Ammon's horn (tissue), 1 donor: ENCODE measurements at regions not wholly inside any gene's neighbourhood (a gene's known extent, or its start where the extent isn't known, plus 50 kb on each side); places are given as distances from the start of the nearest gene placed in this dataset.
"Not testable (repeated sequence)": the region's sequence is repeated elsewhere in the genome, so short reads cannot be mapped to it uniquely, and the experiment has no call there.

Experiments used
- DNase-seq: peaks from one replicate; pipeline ENCODE4 v3.0.0-alpha.2; 2016; ENCODE audit warnings: low spot score

DNA sequence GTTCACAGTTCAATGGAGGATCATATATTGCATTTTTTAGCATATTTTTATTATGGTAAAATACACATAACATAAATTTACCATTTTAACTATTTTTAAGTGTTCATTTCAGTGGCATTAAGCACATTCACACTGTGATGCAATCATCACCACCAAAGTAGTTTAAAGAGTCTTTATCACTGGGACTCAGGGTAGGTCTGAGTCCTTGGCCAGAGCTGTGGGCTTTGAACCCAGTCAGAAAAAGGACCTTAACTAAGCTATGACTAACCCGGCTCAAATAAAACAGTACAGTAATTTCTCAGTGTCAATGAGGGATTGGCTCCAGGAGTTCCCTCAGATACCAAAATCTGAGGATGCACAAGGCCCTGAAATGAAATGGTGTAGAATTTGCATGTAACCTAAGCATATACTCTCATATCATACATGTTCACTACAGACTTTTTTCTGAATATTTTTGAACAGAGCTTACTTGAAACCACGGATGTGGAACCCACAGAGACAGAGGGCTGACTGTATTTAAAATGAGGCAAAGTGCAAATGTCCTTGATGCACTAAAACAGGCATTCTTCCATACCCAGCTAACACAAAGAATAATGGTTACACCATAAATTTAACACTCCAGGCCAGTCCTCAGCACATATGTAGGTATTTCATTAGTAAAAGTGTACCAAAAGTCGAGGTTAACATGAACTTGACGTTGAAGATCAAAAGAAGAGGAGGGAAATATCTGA is 246.2 kb downstream of the LNPK start:
- DNase-seq: no peak

DNA sequence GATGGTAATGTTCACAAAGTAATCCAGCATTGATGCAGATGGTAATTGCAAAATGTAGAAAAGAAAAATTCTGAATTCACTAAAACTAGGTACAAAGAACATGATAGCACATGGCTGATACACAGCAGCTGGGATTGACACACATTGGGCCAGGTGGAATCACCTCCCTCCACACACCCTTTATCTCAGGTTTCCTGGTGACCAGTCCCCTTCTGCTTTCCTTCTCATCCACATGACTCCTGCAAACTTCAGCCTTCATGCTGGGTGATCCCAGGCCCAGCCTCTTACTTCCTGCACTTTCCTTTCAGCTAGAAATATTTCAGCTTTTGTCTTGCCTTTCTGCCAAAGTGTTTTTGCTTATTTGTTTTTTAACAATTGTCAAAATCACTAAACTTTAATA is 246.9 kb downstream of the LNPK start:
- no peak for DNase-seq

GRCh38 chr2:175750195-175750594 is 251.9 kb downstream of the LNPK start:
- no peak for DNase-seq

DNA sequence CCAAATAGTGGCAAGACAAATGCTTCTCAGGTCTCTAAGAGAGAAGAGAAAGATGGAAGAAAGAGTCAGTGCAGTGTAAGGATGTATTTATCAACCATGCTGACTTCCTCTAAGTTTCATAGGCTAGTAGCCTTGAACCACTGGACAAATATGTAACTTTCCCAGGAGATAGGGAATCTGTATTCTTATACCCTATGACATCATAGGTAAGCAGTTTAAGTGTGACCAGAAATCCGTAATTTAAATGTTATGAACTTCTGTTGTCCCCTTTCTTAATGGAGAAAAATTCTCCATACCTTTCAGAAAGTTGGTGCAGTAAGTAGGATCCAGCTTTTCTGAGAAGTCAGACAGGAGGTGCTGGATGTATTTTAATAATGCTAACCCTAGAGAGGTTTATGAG is 256.2 kb downstream of the LNPK start:
- DNase-seq: no peak

DNA sequence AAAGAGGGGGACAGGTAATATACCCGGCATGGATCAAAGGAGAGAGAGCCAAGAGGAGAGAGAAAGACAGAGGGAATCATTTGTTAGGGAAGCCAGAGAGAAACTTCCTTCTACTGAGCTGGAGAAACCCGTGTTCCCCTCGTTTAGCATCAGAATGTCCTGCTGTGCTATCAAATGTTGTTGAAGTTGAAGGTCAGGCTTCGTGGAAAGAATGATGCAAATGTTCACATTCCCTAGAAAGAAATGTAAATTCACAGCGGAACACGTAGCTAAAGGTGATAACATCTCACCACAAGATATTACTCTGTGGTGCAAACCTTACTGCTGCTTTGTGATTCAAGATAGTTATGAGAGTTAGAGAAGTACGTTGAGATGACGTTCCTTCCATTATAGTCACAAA is 258.1 kb downstream of the LNPK start:
- no peak for DNase-seq

GRCh38 chr2:175743011-175743410 is 259.1 kb downstream of the LNPK start:
- DNase-seq: peak; percentile 15

DNA sequence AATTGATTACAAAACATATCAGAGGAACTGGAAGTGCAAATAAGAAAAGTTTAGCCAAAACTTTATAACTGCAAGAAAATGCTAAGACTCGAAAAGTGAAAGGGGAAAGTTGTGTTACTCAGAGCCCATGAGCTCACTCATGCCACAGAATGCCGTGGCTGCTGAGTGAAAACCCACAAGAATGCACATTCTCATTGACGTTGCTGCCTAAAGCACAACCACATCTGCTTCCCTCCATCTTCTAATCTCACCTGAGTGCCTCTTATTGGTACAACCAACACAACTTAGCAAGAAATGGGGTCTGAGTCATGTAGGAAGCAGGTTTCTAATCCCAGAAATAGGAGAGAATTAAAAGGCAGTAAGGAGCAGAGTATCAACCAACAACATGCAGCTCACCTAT is 259.7 kb downstream of the LNPK start:
- no peak for DNase-seq

DNA sequence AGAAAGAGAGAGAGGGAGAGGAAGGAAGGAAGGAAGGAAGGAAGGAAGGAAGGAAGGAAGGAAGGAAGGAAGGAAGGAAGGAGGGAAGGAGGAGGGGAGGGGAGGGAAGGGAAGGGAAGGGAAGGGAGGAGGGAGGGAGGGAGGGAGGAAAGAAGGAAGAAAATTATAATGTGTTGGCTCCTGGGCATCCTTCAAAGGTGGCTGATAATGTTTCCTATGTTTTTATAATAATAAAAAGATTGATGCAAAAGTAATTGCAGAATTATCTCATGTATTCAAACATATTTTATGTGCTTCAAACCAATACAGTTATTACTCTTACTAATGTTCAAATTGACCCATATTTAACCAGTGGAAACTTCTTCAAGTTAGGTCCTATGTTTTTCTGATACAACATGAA is 260.9 kb downstream of the LNPK start:
- no peak for DNase-seq

GRCh38 chr2:175737722-175738361 is 264.2 kb downstream of the LNPK start:
- DNase-seq: peak; percentile 41

DNA sequence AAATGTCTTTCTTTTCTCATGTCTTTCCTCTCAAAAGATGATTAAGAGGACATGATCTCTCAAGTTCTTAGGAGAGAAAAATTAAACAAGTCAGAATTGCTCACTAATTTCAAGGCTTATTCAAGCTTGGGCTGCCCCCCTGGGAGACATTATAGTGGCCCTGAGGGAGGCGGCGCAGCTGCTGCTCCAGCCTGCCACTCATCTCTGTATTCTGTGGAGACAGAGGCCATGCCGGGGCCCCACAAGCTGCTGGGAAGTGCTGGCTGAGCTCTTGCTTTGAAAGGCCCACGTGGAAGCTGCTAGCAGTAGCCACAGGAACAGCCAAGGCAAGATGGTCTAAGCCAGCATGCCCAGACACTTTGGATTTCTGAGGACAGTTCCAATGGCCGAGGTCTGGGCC is 267.4 kb downstream of the LNPK start:
- DNase-seq: no peak

GRCh38 chr2:175732531-175732930 is 269.5 kb downstream of the LNPK start:
- DNase-seq: no peak

DNA sequence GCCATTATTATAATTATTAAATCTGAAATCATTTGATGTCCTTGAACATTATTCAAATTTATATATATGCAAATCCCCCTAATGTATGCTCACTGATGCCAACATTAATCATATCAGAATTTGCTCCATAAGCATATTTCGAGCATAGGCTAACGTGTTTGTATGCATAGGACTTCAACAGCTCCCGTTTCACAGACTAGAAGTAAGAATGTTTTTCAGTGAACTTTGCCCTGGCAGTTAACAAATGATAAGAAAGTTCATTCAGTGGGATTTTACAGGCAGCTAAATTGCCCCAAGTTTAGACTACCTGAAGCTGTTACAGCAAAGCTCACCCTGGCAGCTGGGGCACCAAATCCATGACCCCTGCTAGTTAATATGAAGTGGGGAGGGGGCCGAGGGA is 272.0 kb downstream of the LNPK start:
- DNase-seq: no peak

GRCh38 chr2:175729049-175729706 is 272.9 kb downstream of the LNPK start:
- DNase-seq: no peak

DNA sequence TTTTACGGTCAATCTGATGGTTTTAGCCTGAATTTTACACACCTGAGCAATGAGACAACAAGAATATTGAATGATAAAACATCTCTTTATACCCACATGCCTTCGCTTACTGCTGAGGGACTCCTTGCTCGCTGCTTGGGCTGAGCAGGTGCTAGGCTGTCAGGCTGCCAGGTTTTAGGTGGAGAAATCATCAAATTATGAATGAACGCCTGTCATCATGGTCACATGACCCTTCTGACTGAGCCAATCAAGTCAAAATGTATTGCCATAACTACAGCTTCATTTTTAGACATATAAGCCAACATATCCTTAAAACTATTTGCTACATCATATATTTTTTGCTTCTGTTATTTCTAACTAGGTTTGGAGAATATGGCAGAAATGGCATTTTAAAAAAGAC is 274.0 kb downstream of the LNPK start:
- no peak for DNase-seq

DNA sequence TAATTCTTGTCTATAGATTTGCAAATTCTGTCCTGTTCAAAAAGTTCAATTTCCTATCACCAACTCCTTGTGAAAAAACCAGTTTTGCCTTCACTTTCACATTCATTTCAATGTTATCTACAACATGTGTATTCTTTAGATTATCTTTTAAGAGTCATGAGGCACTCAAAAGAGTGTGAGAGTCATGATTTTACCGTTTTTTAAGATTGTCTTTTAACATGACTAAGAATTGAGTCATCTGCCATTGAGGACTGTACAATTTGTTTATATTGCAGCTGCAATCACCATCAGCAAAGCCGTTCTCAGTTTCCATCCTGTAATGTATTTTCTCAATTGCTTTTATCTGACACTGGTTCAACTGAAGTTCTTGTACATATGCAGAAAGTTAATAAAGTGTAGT is 275.8 kb downstream of the LNPK start:
- no peak for DNase-seq

- no peak for DNase-seq
Observed at GRCh38 chr2:175709248-175709647, 292.8 kb downstream of the LNPK start.

DNA sequence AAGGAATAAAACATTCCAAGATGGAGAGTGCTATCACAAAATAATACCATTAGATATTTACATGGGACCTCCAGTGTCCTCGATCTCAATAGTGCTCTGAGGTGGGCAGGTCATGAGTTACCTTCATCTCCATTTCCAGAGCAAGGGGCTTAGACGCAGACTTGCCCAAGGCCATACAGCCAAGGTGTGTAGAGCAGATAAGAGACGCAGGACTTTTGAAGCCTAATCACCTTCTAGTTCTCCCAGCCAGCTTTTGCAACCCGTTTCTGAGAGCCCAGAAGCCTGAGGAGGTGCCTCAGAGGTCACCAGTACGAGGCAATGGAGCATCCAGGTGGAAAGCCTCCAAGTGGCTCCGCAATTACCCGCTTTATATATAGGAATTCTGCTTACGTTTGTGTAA is 294.7 kb downstream of the LNPK start:
- no peak for DNase-seq

GRCh38 chr2:175704568-175704967 is 297.5 kb downstream of the LNPK start:
- not testable (repeated sequence) for DNase-seq

GRCh38 chr2:175698061-175698460 is 304.0 kb downstream of the LNPK start:
- DNase-seq: no peak

DNA sequence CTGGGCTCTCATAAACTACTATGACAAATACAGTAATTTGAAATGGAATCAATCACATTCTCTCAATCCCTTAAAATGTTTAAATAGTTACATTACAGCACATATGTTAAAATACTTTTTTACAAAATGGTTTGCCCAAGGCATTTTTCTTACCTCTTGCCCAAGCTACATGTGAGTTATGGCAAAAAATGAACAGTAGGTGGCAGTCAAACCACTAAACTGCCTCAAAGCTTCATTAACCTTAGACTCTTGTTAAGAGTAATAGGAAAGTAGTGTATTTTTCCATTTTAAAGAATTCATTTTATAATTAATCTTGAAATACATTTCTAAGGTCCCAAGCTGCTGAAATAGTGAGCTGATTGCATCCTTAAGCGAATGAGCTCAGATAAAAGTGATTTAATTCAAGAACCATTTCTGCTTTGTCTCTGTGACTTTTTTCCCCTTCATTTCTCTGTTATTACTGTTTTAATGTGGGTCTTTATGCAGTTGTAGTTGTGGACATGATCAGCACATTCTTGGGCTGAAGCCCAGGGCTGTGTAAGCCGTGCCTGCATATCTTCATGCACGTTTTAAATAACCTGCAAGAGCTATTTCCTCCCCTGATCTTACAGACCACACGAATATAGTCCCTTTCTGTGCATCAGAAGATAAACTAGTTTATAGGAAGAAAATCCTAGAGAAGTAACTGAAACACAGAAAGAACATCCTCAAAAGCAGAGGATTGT is 311.8 kb downstream of the LNPK start:
- peak; percentile 79 for DNase-seq

- no peak for DNase-seq
Observed at GRCh38 chr2:175688243-175688642, 313.8 kb downstream of the LNPK start.

DNA sequence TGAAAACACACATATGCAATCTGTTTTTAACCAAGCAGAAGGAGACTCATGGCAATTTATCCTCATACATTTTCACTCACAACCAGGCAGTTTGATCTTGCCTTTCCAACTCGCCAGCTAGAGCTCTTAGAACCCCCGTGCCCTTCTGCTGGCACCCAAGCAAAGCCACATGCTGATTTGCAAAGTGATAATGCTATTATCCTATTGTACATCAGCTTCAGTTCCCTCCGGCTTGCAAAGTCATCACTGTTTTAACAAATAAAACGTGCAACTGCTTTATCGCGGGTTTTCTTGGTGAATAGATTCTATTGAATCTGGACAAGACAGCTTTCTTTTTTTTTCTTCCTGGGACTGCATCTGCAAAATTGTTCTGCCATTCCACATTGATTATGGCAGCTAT is 314.6 kb downstream of the LNPK start:
- DNase-seq: no peak

DNA sequence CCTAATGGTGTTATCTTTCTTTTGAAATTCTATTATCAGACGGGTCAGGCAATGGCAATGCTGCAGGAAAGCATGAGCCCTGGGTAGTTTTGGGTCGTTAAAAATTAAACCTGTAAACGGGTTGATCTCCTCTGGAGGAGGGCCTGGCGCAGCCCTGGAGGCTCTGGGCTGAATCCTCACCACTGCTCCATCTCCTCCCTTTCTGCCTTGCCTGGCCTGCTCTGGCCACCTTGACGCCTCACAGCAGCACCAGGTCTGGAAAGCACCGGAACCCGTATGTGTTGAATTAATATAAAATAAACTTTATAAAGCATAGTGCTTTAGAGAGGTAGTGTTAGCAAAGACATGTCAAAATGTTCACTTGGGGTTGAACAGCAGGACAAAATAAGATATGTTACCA is 316.1 kb downstream of the LNPK start:
- DNase-seq: no peak
